K562 (cell line): ENCODE measurements at regions not wholly inside any gene's neighbourhood (a gene's known extent, or its start where the extent isn't known, plus 50 kb on each side); places are given as distances from the start of the nearest gene placed in this dataset.

ENCODE experiments used
- ATAC-seq: fragments of 200-7000 bp; cut with Tn5 transposase; 3 replicates; pipeline ENCODE4 v1.9.1; 2020; ENCODE audit warnings: moderate library complexity
- BruUV-seq: library from RNA; stranded (reverse); fragments of 400-500 nt; replicated peaks from 2 replicates; lab custom pipeline; 2021; lab: Mats Ljungman, UMichigan
- CTCF ChIA-PET: fragments of 300-600 bp; formaldehyde crosslinking; extraction: SDS; loops from one replicate; lab custom pipeline; 2021; ENCODE audit warnings: low intra/inter-chr PET ratio; lab: Yijun Ruan, JAX
- POLR2A ChIA-PET: fragments of 300-600, 350-650 bp; sonication (Branson Sonifier 250); formaldehyde crosslinking; extraction: SDS; loops from one replicate; lab custom pipeline; 2021; ENCODE audit warnings: antibody characterized with exemption, inconsistent platforms; lab: Yijun Ruan, JAX
- DNase-seq, 4 experiments: peaks; one replicate each; pipeline versions ENCODE4 v3.0.0 to v3.0.0-alpha.2; 2011 to 2018; ENCODE audit warnings: low spot score in 3 of 4, mixed read lengths in 3 of 4; ENCODE audit errors: extremely low read depth in 1 of 4
- FAIRE-seq: peaks from 2 replicates; lab custom pipeline; 2011; peaks lifted over from hg19 to GRCh38; lab: Jason Lieb, UNC
- H2AFZ ChIP-seq: 2 replicates; pipeline ENCODE4 v1.6.0; 2011; ENCODE audit warnings: low read depth, low read length, control low read depth, inconsistent platforms
- H3K27ac ChIP-seq: fragments of 200-600 bp; 3 replicates; pipeline ENCODE4 v1.8.0; 2011; ENCODE audit warnings: low read depth, mild to moderate bottlenecking, control low read depth, inconsistent platforms, low read length, moderate library complexity, mixed read lengths; ENCODE audit errors: extremely low read depth
- H3K27me3 ChIP-seq, 2 experiments: fragments of 300-600 bp in 1 of 2; 2 replicates in 1 of 2; 3 replicates in 1 of 2; pipeline versions ENCODE4 v1.6.0 to v1.8.0; 2011; ENCODE audit warnings: inconsistent platforms in 2 of 2, low read length in 2 of 2, mild to moderate bottlenecking in 1 of 2, mixed read lengths in 1 of 2, moderate library complexity in 1 of 2; ENCODE audit not compliant: control insufficient read depth in 2 of 2, insufficient read depth in 2 of 2
- H3K36me3 ChIP-seq: fragments of 300-600 bp; 3 replicates; pipeline ENCODE4 v1.8.0; 2011; ENCODE audit warnings: mild to moderate bottlenecking, low read length, inconsistent platforms; ENCODE audit not compliant: control insufficient read depth, insufficient read depth
- H3K4me1 ChIP-seq, 2 experiments: fragments of 200-600 bp in 1 of 2; replicated peaks in 1 of 2; 2 replicates in 1 of 2; 3 replicates in 1 of 2; pipeline versions ENCODE4 v1.5.1 to v1.8.0; 2011; ENCODE audit warnings: inconsistent platforms in 2 of 2, low read length in 2 of 2, mild to moderate bottlenecking in 1 of 2, mixed read lengths in 1 of 2, moderate library complexity in 1 of 2; ENCODE audit not compliant: control insufficient read depth in 2 of 2, insufficient read depth in 2 of 2
- H3K4me2 ChIP-seq: 2 replicates; pipeline ENCODE4 v1.6.1; 2011; ENCODE audit warnings: low read length, control low read depth, inconsistent platforms, mixed read lengths; ENCODE audit not compliant: insufficient read depth
- H3K4me3 ChIP-seq: fragments of 200-600 bp; sonication (generic), shearing (Covaris generic); 2 replicates; pipeline ENCODE4 v1.5.1; 2016; ENCODE audit warnings: control low read depth, inconsistent platforms
- H3K79me2 ChIP-seq: fragments of 200-600 bp; 3 replicates; pipeline ENCODE4 v1.8.0; 2011; ENCODE audit warnings: low read length, inconsistent platforms; ENCODE audit not compliant: control insufficient read depth, insufficient read depth
- H3K9ac ChIP-seq, 2 experiments: 2 replicates each; pipeline versions ENCODE4 v1.6.0 to v1.6.1; 2011; ENCODE audit warnings: low read depth in 2 of 2, low read length in 2 of 2, control low read depth in 1 of 2, inconsistent platforms in 1 of 2, mild to moderate bottlenecking in 1 of 2, mixed read lengths in 1 of 2; ENCODE audit not compliant: insufficient read depth in 1 of 2
- H3K9me1 ChIP-seq: one replicate; pipeline ENCODE4 v1.6.0; 2011; ENCODE audit warnings: inconsistent platforms, mild to moderate bottlenecking, low read length, moderate library complexity; ENCODE audit not compliant: control insufficient read depth, insufficient read depth
- H3K9me3 ChIP-seq: replicated peaks from 2 replicates; pipeline ENCODE4 v1.5.1; 2011; ENCODE audit warnings: low read depth, low read length, inconsistent platforms; ENCODE audit not compliant: control insufficient read depth, insufficient read depth
- H4K20me1 ChIP-seq: replicated peaks from 2 replicates; pipeline ENCODE4 v1.6.1; 2011; ENCODE audit warnings: low read length, inconsistent platforms, mixed read lengths; ENCODE audit not compliant: control insufficient read depth, insufficient read depth
- EHMT2 ChIP-seq: fragments of 450-650 bp; IDR thresholded peaks from 2 replicates; pipeline ENCODE4 v1.6.1; 2018; ENCODE audit warnings: antibody characterized with exemption
- RBM25 ChIP-seq: fragments of 200-400 bp; formaldehyde crosslinking; IDR thresholded peaks from 2 replicates; pipeline ENCODE4 v1.6.1; 2018; ENCODE audit warnings: low read length, low read depth, moderate library complexity; ENCODE audit not compliant: severe bottlenecking
- REST ChIP-seq, 2 experiments: fragments of 450-650 bp; formaldehyde crosslinking in 1 of 2; IDR thresholded peaks; 2 replicates each; pipeline versions ENCODE4 v1.4.0 to v1.6.1; 2014 to 2020; ENCODE audit warnings: mild to moderate bottlenecking in 2 of 2, borderline replicate concordance in 1 of 2, low read depth in 1 of 2
- TARDBP ChIP-seq: fragments of 450-650 bp; IDR thresholded peaks from 2 replicates; pipeline ENCODE4 v1.6.1; 2016
- ZBTB7A ChIP-seq: IDR thresholded peaks from 2 replicates; pipeline ENCODE4 v1.6.1; 2011; ENCODE audit warnings: low read depth, mild to moderate bottlenecking, low read length, moderate library complexity, borderline replicate concordance; ENCODE audit not compliant: control insufficient read depth
- WGBS: fragments of 100-300 bp; shearing (Covaris generic); methylation state at CpG from one replicate; pipeline ENCODE4 v1.1.6; 2016; ENCODE audit warnings: low coverage, mixed read lengths; ENCODE audit not compliant: insufficient coverage; ENCODE audit errors: missing lambda C conversion rate; 5-methylcytosine and 5-hydroxymethylcytosine counted together
- in situ Hi-C: fragments of 300-500 bp; cut with MboI; formaldehyde crosslinking; loops from 4 replicates; pipeline ENCODE4 v1.15.0; 2018; ENCODE audit warnings: inconsistent platforms, mixed read lengths
- intact Hi-C: fragments of 100-400 bp; cut with micrococcal nuclease; formaldehyde crosslinking; loops from 2 replicates; pipeline ENCODE4 v1.14.2; 2022

- Histone ChIP-seq H3K4me1 (no peaks in the 10 kb centered on the region), H3K36me3 (no peaks in the 10 kb centered on the region), H3K4me2 (no peak overlapping the region)
- CTCF ChIA-PET = no interaction called here
- FAIRE-seq = no peak
- BruUV-seq = no TSS peak
- WGBS = 0% methylated on average over 1 of the region's 1 CpG
- no peak for TF ChIP-seq ZBTB7A
- no peak for TF ChIP-seq TARDBP
- peak; percentile 77 for TF ChIP-seq REST (IDR thresholded peaks at IDR 0.05; ENCODE audit: borderline replicate concordance)
- TF ChIP-seq REST (CRISPR knock-in tag; IDR thresholded peaks at IDR 0.05; ENCODE audit: low read depth) = no peak
- TF ChIP-seq EHMT2 = peak; percentile 75
- peak; percentile 40 for TF ChIP-seq RBM25
- TF ChIP-seq, all 486 proteins: peak for 3
- in situ Hi-C loops = no loop called here
- Histone ChIP-seq H3K4me3 (no peak overlapping the region), H3K9me1 (no peaks in the 10 kb centered on the region), H3K79me2 (no peaks in the 10 kb centered on the region), H3K9ac (no peak overlapping the region), H4K20me1 (0 out of 2 replicates have a peak, but pooled peaks cover 3% of the 10 kb centered on the region), H3K9me3 (no peaks in the 10 kb centered on the region), H2AFZ (no peak overlapping the region), H3K27me3 (peaks cover 12 to 33% of the 10 kb centered on the region in 2 experiments; a peak in 4 of 5 replicates), H3K27ac (no peak overlapping the region)
- ATAC-seq (no peak), DNase-seq (no peak)
- POLR2A ChIA-PET = interaction anchor here (1.1 kb wide), 1 partner anchor 21 kb away, joined by 3 read pairs; no protein-coding TSS in a partner anchor
- intact Hi-C loops = no loop called here
Measured at GRCh38 chr17:77020973-77021372, 119.8 kb upstream of the SEC14L1 start.
